ENCODE measurements at regions not wholly inside any gene's neighbourhood (a gene's known extent, or its start where the extent isn't known, plus 50 kb on each side); places are given as distances from the start of the nearest gene placed in this dataset.

DNA sequence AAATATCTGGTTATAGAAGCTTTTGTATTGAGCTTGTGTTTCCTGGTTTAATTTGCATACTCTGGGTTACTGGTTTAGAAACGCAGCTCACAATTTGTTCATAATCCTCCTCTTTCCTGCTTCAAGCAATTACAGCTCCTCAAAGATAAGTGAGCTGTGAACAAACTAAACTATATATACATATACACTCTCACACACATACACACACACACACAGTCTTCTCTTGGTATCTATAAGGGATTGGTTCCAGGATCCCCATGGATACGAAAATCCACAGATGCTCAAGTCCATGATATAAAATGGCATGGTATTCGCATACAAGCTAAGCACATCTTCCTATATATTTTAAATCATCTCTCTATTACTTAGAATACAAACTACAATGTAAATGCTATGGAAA is 510.9 kb upstream of the CDH18 start:
- DNase-seq: no peak
- Histone ChIP-seq H3K9ac (ENCODE audit: low read length) (no peak overlapping the region), H3K9me3 (replicated peaks; ENCODE audit: insufficient read depth, low read length) (no peaks in the 10 kb centered on the region), H3K27ac (ENCODE audit: low read length) (no peak overlapping the region), H3K27me3 (replicated peaks; ENCODE audit: insufficient read depth, low read length) (no peaks in the 10 kb centered on the region), H3K9me2 (replicated peaks; ENCODE audit: insufficient read depth, low read length) (no peaks in the 10 kb centered on the region), H3K4me2 (ENCODE audit: low read depth, low read length) (no peak overlapping the region), H4K20me1 (ENCODE audit: insufficient read depth, low read length) (no peaks in the 10 kb centered on the region), H3K4me3 (ENCODE audit: low read length) (no peak overlapping the region), H3K4me1 (ENCODE audit: low read length) (no peaks in the 10 kb centered on the region), H3F3A (ENCODE audit: insufficient read depth, low read length) (no peaks in the 10 kb centered on the region), H3K79me2 (ENCODE audit: low read length) (no peaks in the 10 kb centered on the region), H2AFZ (ENCODE audit: low read length) (no peak overlapping the region), H3K36me3 (replicated peaks; ENCODE audit: insufficient read depth, low read length) (no peaks in the 10 kb centered on the region)
- TF ChIP-seq, protein P1, sequence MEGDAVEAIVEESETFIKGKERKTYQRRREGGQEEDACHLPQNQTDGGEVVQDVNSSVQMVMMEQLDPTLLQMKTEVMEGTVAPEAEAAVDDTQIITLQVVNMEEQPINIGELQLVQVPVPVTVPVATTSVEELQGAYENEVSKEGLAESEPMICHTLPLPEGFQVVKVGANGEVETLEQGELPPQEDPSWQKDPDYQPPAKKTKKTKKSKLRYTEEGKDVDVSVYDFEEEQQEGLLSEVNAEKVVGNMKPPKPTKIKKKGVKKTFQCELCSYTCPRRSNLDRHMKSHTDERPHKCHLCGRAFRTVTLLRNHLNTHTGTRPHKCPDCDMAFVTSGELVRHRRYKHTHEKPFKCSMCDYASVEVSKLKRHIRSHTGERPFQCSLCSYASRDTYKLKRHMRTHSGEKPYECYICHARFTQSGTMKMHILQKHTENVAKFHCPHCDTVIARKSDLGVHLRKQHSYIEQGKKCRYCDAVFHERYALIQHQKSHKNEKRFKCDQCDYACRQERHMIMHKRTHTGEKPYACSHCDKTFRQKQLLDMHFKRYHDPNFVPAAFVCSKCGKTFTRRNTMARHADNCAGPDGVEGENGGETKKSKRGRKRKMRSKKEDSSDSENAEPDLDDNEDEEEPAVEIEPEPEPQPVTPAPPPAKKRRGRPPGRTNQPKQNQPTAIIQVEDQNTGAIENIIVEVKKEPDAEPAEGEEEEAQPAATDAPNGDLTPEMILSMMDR (IDR thresholded peaks at IDR 0.05; ENCODE audit: low read length): no peak
- TF ChIP-seq EZH2 (optimal IDR thresholded peaks at IDR 0.05; ENCODE audit: low read depth, low read length) (no peak), EZH2phosphoT487 (IDR thresholded peaks at IDR 0.05; ENCODE audit: low read length) (no peak)

DNA sequence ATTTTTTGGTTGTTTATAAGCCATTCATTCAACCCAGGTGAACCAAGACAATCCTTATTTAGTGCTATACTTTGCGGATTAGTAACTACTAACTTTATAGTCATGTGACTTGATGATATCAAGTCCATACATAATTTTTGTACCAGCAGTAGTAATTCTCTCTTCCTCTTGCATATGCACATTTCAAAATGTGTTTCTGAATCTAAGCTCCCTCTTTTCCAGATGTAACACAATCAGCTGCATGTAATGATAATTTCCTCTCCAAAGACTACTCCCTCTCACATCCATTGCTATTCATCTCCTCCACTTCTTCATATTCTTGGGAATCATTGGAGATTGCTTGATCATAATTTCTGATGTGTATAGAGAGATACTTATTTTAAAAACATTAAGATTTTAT is 510.1 kb upstream of the CDH18 start:
- no peak overlapping the region for H3K9ac ChIP-seq (ENCODE audit: low read length)
- no peak overlapping the region for H2AFZ ChIP-seq (ENCODE audit: low read length)
- no peaks in the 10 kb centered on the region for H3K27me3 ChIP-seq (replicated peaks; ENCODE audit: insufficient read depth, low read length)
- no peaks in the 10 kb centered on the region for H4K20me1 ChIP-seq (ENCODE audit: insufficient read depth, low read length)
- no peaks in the 10 kb centered on the region for H3F3A ChIP-seq (ENCODE audit: insufficient read depth, low read length)
- no peak overlapping the region for H3K27ac ChIP-seq (ENCODE audit: low read length)
- no peak overlapping the region for H3K4me2 ChIP-seq (ENCODE audit: low read depth, low read length)
- H3K4me1 ChIP-seq (ENCODE audit: low read length): no peaks in the 10 kb centered on the region
- DNase-seq: no peak
- H3K9me2 ChIP-seq (replicated peaks; ENCODE audit: insufficient read depth, low read length): no peaks in the 10 kb centered on the region
- no peaks in the 10 kb centered on the region for H3K36me3 ChIP-seq (replicated peaks; ENCODE audit: insufficient read depth, low read length)
- no peak overlapping the region for H3K4me3 ChIP-seq (ENCODE audit: low read length)
- H3K9me3 ChIP-seq (replicated peaks; ENCODE audit: insufficient read depth, low read length): no peaks in the 10 kb centered on the region
- H3K79me2 ChIP-seq (ENCODE audit: low read length): no peaks in the 10 kb centered on the region
- TF ChIP-seq, protein P1 (IDR thresholded peaks at IDR 0.05; ENCODE audit: low read length): no peak
- TF ChIP-seq EZH2phosphoT487 (IDR thresholded peaks at IDR 0.05; ENCODE audit: low read length) (no peak), EZH2 (optimal IDR thresholded peaks at IDR 0.05; ENCODE audit: low read depth, low read length) (no peak)

DNA sequence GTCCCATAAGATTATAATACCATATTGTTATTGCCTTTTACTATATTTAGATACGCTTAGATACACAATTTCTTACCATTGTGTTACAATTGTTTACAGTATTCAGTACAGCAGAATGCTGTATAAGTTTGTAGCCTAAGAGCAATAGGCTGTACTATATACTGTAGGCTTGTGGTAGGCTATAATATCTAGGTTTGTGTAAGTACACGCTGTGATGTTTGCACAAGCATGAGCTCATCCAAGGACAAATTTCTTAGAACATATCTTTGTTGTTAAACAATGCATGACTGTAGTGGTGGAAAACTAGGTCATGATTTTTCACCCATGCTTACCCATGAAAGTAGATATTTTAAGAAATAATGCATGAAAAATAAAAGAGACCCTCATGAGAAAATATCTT is 509.4 kb upstream of the CDH18 start:
- Histone ChIP-seq H4K20me1 (ENCODE audit: insufficient read depth, low read length) (no peaks in the 10 kb centered on the region), H3K27ac (ENCODE audit: low read length) (no peak overlapping the region), H3K79me2 (ENCODE audit: low read length) (no peaks in the 10 kb centered on the region), H3F3A (ENCODE audit: insufficient read depth, low read length) (no peaks in the 10 kb centered on the region), H3K4me2 (ENCODE audit: low read depth, low read length) (no peak overlapping the region), H3K27me3 (replicated peaks; ENCODE audit: insufficient read depth, low read length) (no peaks in the 10 kb centered on the region), H3K9me2 (replicated peaks; ENCODE audit: insufficient read depth, low read length) (no peaks in the 10 kb centered on the region), H2AFZ (ENCODE audit: low read length) (no peak overlapping the region), H3K9ac (ENCODE audit: low read length) (no peak overlapping the region), H3K36me3 (replicated peaks; ENCODE audit: insufficient read depth, low read length) (no peaks in the 10 kb centered on the region), H3K9me3 (replicated peaks; ENCODE audit: insufficient read depth, low read length) (no peaks in the 10 kb centered on the region), H3K4me3 (ENCODE audit: low read length) (no peak overlapping the region), H3K4me1 (ENCODE audit: low read length) (no peaks in the 10 kb centered on the region)
- TF ChIP-seq, protein P1 (IDR thresholded peaks at IDR 0.05; ENCODE audit: low read length): no peak
- TF ChIP-seq EZH2phosphoT487 (IDR thresholded peaks at IDR 0.05; ENCODE audit: low read length) (no peak), EZH2 (optimal IDR thresholded peaks at IDR 0.05; ENCODE audit: low read depth, low read length) (no peak)
- DNase-seq: no peak

All from MM.1S (cell line).